K562 (cell line): ENCODE measurements at regions not wholly inside any gene's neighbourhood (a gene's known extent, or its start where the extent isn't known, plus 50 kb on each side); places are given as distances from the start of the nearest gene placed in this dataset.

ENCODE experiments used
- CHD7 ChIP-seq: fragments of 200-600 bp; sonication (generic); IDR thresholded peaks from one replicate; pipeline ENCODE4 v1.6.1; 2012; ENCODE audit warnings: mild to moderate bottlenecking, low read depth, low read length, inconsistent platforms
- ELK3 ChIP-seq: fragments of 450-650 bp; formaldehyde crosslinking; IDR thresholded peaks from 2 replicates; pipeline ENCODE4 v1.4.0; 2020; ENCODE audit warnings: mild to moderate bottlenecking
- HMG20A ChIP-seq: fragments of 450-650 bp; formaldehyde crosslinking; conservative IDR thresholded peaks from 2 replicates; pipeline ENCODE4 v1.4.0; 2020; ENCODE audit warnings: mild to moderate bottlenecking, mixed read lengths
- HMGN3 ChIP-seq: IDR thresholded peaks from 2 replicates; pipeline ENCODE4 v1.6.1; 2011; ENCODE audit warnings: borderline replicate concordance, low read depth, mild to moderate bottlenecking, mixed read lengths, low read length; ENCODE audit not compliant: insufficient read length; ENCODE audit errors: extremely low read depth
- POLR2A ChIP-seq: fragments of 450-650 bp; conservative IDR thresholded peaks from 2 replicates; pipeline ENCODE4 v1.6.1; 2016
- ZHX1 ChIP-seq: fragments of 150-350 bp; conservative IDR thresholded peaks from 2 replicates; pipeline ENCODE4 v1.6.1; 2014; ENCODE audit warnings: low read length
- ZNF146 ChIP-seq: IDR thresholded peaks from one replicate; pipeline ENCODE4 v1.6.1; 2018; ENCODE audit warnings: missing compliant biosample characterization; ENCODE audit not compliant: unreplicated experiment
- ZNF395 ChIP-seq: fragments of 200-800 bp; sonication (Bioruptor generic); IDR thresholded peaks from 2 replicates; pipeline ENCODE4 v1.6.1; 2017; ENCODE audit warnings: missing genetic modification characterization, missing compliant biosample characterization
- ZNF41 ChIP-seq: fragments of 250-450 bp; sonication (Bioruptor Pico); conservative IDR thresholded peaks from 2 replicates; pipeline ENCODE4 v1.4.0; 2020; ENCODE audit warnings: mild to moderate bottlenecking

GRCh38 chr2:74063486-74063885, 78.8 kb downstream of the TET3 start (continued):
- TF ChIP-seq ZNF395 (no peak), ZNF41 (no peak), HMGN3 (no peak), CHD7 (no peak), ZHX1 (no peak), POLR2A (no peak), HMG20A (CRISPR knock-in tag) (no peak), ELK3 (CRISPR knock-in tag) (no peak), ZNF146 (CRISPR knock-in tag) (no peak)
